SK-N-SH (cell line): ENCODE measurements at regions not wholly inside any gene's neighbourhood (a gene's known extent, or its start where the extent isn't known, plus 50 kb on each side); places are given as distances from the start of the nearest gene placed in this dataset.
A peak's percentile ranks its signal among the peaks of the same experiment; 100 is the strongest.

Experiments
- CTCF ChIA-PET: fragments of 300-600, 350-600 bp; formaldehyde crosslinking; extraction: SDS; loops from one replicate; lab custom pipeline; 2021; lab: Yijun Ruan, JAX
- POLR2A ChIA-PET: fragments of 350-600 bp; sonication (Branson Sonifier 250); formaldehyde crosslinking; extraction: SDS; loops from one replicate; lab custom pipeline; 2020; ENCODE audit warnings: antibody characterized with exemption, inconsistent platforms; lab: Yijun Ruan, JAX
- DNase-seq: peaks from one replicate; pipeline ENCODE4 v3.0.0; 2012
- H2AFZ ChIP-seq: fragments of 200-600 bp; sonication (generic); 2 replicates; pipeline ENCODE4 v1.8.1; 2016; ENCODE audit warnings: antibody characterized with exemption, mild to moderate bottlenecking, low read depth
- H3F3A ChIP-seq: fragments of 200-600 bp; sonication (generic); replicated peaks from 2 replicates; pipeline ENCODE3; 2016; ENCODE audit warnings: antibody characterized with exemption, mild to moderate bottlenecking; ENCODE audit not compliant: insufficient read depth
- H3K27ac ChIP-seq, 2 experiments: fragments of 200-500 bp in 1 of 2; fragments of 200-600 bp in 1 of 2; sonication (Bioruptor generic) in 1 of 2; sonication (generic), shearing (Covaris generic) in 1 of 2; 2 replicates each; pipeline versions ENCODE4 v1.5.1 to v1.6.1; 2014 to 2016; ENCODE audit warnings: low read depth in 2 of 2, inconsistent platforms in 1 of 2, low read length in 1 of 2, mild to moderate bottlenecking in 1 of 2, mixed read lengths in 1 of 2
- H3K27me3 ChIP-seq: fragments of 200-600 bp; sonication (generic), shearing (Covaris generic); 2 replicates; pipeline ENCODE4 v1.6.1; 2016; ENCODE audit warnings: mixed run types; ENCODE audit not compliant: insufficient read depth
- H3K36me3 ChIP-seq, 2 experiments: fragments of 200-500 bp in 1 of 2; fragments of 200-600 bp in 1 of 2; sonication (Bioruptor generic) in 1 of 2; sonication (generic) in 1 of 2; replicated peaks in 1 of 2; 2 replicates each; pipeline versions ENCODE3 to v1.5.1; 2014 to 2016; ENCODE audit warnings: low read length in 1 of 2, mild to moderate bottlenecking in 1 of 2; ENCODE audit not compliant: insufficient read depth in 2 of 2, control insufficient read depth in 1 of 2
- H3K4me1 ChIP-seq, 2 experiments: fragments of 200-500 bp in 1 of 2; fragments of 200-600 bp in 1 of 2; sonication (Bioruptor generic) in 1 of 2; sonication (generic), shearing (Covaris generic) in 1 of 2; 2 replicates each; pipeline versions ENCODE4 v1.5.1 to v1.6.1; 2014 to 2016; ENCODE audit warnings: low read depth in 1 of 2, low read length in 1 of 2, mixed run types in 1 of 2; ENCODE audit not compliant: insufficient read depth in 2 of 2, control insufficient read depth in 1 of 2
- H3K4me2 ChIP-seq: fragments of 200-600 bp; sonication (generic), shearing (Covaris generic); 2 replicates; pipeline ENCODE4 v1.6.1; 2017; ENCODE audit warnings: mixed run types
- H3K4me3 ChIP-seq, 2 experiments: fragments of 200-500 bp in 1 of 2; fragments of 200-600 bp in 1 of 2; sonication (Bioruptor generic) in 1 of 2; sonication (generic), shearing (Covaris generic) in 1 of 2; 2 replicates each; pipeline versions ENCODE4 v1.5.1 to v1.8.1; 2014 to 2016; ENCODE audit warnings: low read depth in 2 of 2, inconsistent platforms in 1 of 2, low read length in 1 of 2, mild to moderate bottlenecking in 1 of 2, mixed read lengths in 1 of 2, moderate library complexity in 1 of 2
- H3K79me2 ChIP-seq: fragments of 200-600 bp; sonication (generic); 2 replicates; pipeline ENCODE4 v1.8.1; 2017; ENCODE audit warnings: mild to moderate bottlenecking; ENCODE audit not compliant: insufficient read depth
- H3K9ac ChIP-seq: fragments of 200-600 bp; sonication (generic); 2 replicates; pipeline ENCODE4 v1.6.1; 2017; ENCODE audit warnings: mixed run types
- H3K9me2 ChIP-seq: fragments of 200-600 bp; sonication (generic); 2 replicates; pipeline ENCODE4 v1.6.1; 2017; ENCODE audit warnings: mixed run types
- H3K9me3 ChIP-seq: fragments of 200-600 bp; sonication (generic); 2 replicates; pipeline ENCODE4 v1.6.1; 2017; ENCODE audit warnings: mixed run types, mild to moderate bottlenecking, moderate library complexity
- H4K20me1 ChIP-seq: fragments of 200-600 bp; sonication (generic); 2 replicates; pipeline ENCODE4 v1.6.1; 2017; ENCODE audit warnings: mild to moderate bottlenecking, mixed run types; ENCODE audit not compliant: insufficient read depth
- EP300 ChIP-seq, 2 experiments: IDR thresholded peaks; 2 replicates each; pipeline versions ENCODE4 v1.4.0 to v1.6.1; 2012; ENCODE audit warnings: borderline replicate concordance in 1 of 2, low read depth in 1 of 2, low read length in 1 of 2
- FOXM1 ChIP-seq: IDR thresholded peaks from 2 replicates; pipeline ENCODE4 v1.4.0; 2012; ENCODE audit warnings: low read depth, mild to moderate bottlenecking
- GABPA ChIP-seq: IDR thresholded peaks from 2 replicates; pipeline ENCODE4 v1.4.0; 2012; ENCODE audit warnings: low read depth, mild to moderate bottlenecking
- NFIC ChIP-seq: IDR thresholded peaks from 2 replicates; pipeline ENCODE4 v1.4.0; 2012; ENCODE audit warnings: borderline replicate concordance
- NRF1 ChIP-seq: IDR thresholded peaks from 2 replicates; pipeline ENCODE4 v1.6.1; 2012; ENCODE audit warnings: low read depth, mild to moderate bottlenecking, low read length
- RCOR1 ChIP-seq: fragments of 150-350 bp; IDR thresholded peaks from 2 replicates; pipeline ENCODE4 v1.6.1; 2017; ENCODE audit warnings: antibody characterized with exemption, low read length
- RFX5 ChIP-seq: IDR thresholded peaks from 2 replicates; pipeline ENCODE4 v1.6.1; 2012; ENCODE audit warnings: mild to moderate bottlenecking, improper control_type of control experiment, low read length
- TCF12 ChIP-seq: IDR thresholded peaks from 2 replicates; pipeline ENCODE4 v1.4.0; 2012
- WGBS: methylation state at CpG from one replicate; pipeline ENCODE4 v1.1.6; 2017; ENCODE audit warnings: low lambda C conversion rate; 5-methylcytosine and 5-hydroxymethylcytosine counted together
- TF ChIP-seq, protein P1 (sequence below): fragments of 200-600 bp; sonication (generic); IDR thresholded peaks from 2 replicates; pipeline ENCODE4 v1.6.1; 2017; ENCODE audit warnings: antibody characterized with exemption, mild to moderate bottlenecking, moderate library complexity
- TF ChIP-seq, protein P2 (sequence below): IDR thresholded peaks from 2 replicates; pipeline ENCODE4 v1.4.0; 2012; ENCODE audit warnings: low read depth, borderline replicate concordance

DNA sequence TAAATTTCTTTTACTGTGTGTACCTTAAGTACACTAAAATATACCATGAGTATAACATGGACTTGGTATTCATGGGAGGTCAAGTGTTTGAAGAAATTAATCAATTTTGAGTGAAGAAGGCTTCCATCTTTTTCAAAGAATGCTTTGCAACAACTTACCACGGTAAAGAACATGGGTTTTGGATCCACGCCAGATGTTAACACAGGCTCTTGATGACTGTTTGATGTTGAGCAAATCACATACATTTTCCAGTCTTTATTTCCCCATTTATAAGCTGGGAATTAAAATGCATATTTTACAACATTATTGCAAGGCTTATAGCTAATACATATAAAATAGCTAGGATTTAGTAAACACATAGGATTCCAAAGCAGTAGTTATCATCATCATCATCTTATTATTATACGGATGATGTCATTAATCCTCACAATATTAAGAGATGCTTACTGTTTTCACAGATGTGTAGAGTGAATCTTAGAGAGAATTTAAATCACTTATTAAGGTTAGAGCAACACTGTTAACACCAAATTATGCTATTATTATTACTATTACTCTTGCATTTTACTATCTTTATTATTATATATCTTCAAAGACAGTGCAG, 362.0 kb downstream of the PRELID2 start (continued):
- TF ChIP-seq, protein P1, sequence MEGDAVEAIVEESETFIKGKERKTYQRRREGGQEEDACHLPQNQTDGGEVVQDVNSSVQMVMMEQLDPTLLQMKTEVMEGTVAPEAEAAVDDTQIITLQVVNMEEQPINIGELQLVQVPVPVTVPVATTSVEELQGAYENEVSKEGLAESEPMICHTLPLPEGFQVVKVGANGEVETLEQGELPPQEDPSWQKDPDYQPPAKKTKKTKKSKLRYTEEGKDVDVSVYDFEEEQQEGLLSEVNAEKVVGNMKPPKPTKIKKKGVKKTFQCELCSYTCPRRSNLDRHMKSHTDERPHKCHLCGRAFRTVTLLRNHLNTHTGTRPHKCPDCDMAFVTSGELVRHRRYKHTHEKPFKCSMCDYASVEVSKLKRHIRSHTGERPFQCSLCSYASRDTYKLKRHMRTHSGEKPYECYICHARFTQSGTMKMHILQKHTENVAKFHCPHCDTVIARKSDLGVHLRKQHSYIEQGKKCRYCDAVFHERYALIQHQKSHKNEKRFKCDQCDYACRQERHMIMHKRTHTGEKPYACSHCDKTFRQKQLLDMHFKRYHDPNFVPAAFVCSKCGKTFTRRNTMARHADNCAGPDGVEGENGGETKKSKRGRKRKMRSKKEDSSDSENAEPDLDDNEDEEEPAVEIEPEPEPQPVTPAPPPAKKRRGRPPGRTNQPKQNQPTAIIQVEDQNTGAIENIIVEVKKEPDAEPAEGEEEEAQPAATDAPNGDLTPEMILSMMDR = no peak
- TF ChIP-seq EP300 (IDR thresholded peaks at IDR 0.05; ENCODE audit: borderline replicate concordance in 1 of 2, low read depth in 1 of 2, low read length in 1 of 2) (no peak), TCF12 (no peak), RCOR1 (no peak), RFX5 (no peak), GABPA (no peak)

- TF ChIP-seq FOXM1 (no peak), NFIC (peak; percentile 51; the same call in 1 of the 2 replicates)
- no peak for DNase-seq
- Histone ChIP-seq H2AFZ (no peak overlapping the region), H3K4me2 (no peak overlapping the region; the same call in 1 of the 2 replicates), H3K9me3 (no peaks in the 10 kb centered on the region), H3F3A (no peaks in the 10 kb centered on the region), H3K9me2 (no peaks in the 10 kb centered on the region), H3K27ac (no peak overlapping the region), H3K79me2 (no peaks in the 10 kb centered on the region), H3K27me3 (no peaks in the 10 kb centered on the region), H3K36me3 (no peaks in the 10 kb centered on the region), H3K4me3 (no peak overlapping the region), H3K4me1 (peaks cover 0 to 8% of the 10 kb centered on the region in 2 experiments; a peak in 1 of 4 replicates), H4K20me1 (no peaks in the 10 kb centered on the region), H3K9ac (no peak overlapping the region)
- POLR2A ChIA-PET = no interaction called here
- CTCF ChIA-PET = no interaction called here
- WGBS = 69% methylated on average over 1 of the region's 1 CpG
Measured at GRCh38 chr5:145471831-145472612, 363.1 kb downstream of the PRELID2 start.

DNA sequence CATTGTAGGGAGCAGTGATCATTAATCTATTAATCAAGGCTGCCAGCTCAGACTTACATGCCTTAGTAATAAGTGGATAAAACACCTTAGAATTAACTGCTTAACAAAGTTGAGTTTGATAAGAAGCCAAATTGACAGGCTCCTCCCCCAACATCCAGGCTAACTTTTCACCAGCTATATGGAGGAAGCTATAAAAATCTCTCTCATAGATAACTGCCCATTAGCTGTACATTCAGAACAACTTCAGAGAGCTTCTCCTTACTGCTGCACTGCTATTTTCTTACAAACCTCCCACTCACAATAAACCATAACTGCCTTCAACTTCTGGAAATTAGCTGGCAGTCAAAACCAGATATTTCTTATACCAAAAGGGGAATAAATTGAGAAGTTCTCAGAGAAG, 364.1 kb downstream of the PRELID2 start:
- H3K36me3 ChIP-seq = no peaks in the 10 kb centered on the region
- H3K27me3 ChIP-seq = no peaks in the 10 kb centered on the region
- peaks cover 0 to 8% of the 10 kb centered on the region in 2 experiments; a peak in 1 of 4 replicates for H3K4me1 ChIP-seq
- H3K27ac ChIP-seq = no peak overlapping the region
- H3K79me2 ChIP-seq = no peaks in the 10 kb centered on the region
- ChIA-PET POLR2A (no interaction called here), CTCF (no interaction called here)
- no peaks in the 10 kb centered on the region for H3F3A ChIP-seq
- H3K9ac ChIP-seq = no peak overlapping the region
- H3K4me3 ChIP-seq = no peak overlapping the region
- no peaks in the 10 kb centered on the region for H3K9me3 ChIP-seq
- H2AFZ ChIP-seq = no peak overlapping the region
- no peak for DNase-seq
- H3K4me2 ChIP-seq = no peak overlapping the region
- no peaks in the 10 kb centered on the region for H4K20me1 ChIP-seq
- TF ChIP-seq TCF12 = no peak
- TF ChIP-seq, protein P2, sequence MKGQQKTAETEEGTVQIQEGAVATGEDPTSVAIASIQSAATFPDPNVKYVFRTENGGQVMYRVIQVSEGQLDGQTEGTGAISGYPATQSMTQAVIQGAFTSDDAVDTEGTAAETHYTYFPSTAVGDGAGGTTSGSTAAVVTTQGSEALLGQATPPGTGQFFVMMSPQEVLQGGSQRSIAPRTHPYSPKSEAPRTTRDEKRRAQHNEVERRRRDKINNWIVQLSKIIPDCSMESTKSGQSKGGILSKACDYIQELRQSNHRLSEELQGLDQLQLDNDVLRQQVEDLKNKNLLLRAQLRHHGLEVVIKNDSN = no peak
- TF ChIP-seq NRF1 = no peak
- TF ChIP-seq, protein P1 = no peak
- no peaks in the 10 kb centered on the region for H3K9me2 ChIP-seq
